Osteoblast (primary cell): ENCODE measurements at regions not wholly inside any gene's neighbourhood (a gene's known extent, or its start where the extent isn't known, plus 50 kb on each side); places are given as distances from the start of the nearest gene placed in this dataset.

Source experiments
- DNase-seq: peaks from one replicate; pipeline ENCODE4 v3.0.0; 2011; ENCODE audit warnings: low spot score, mixed read lengths; ENCODE audit not compliant: insufficient read length; ENCODE audit errors: missing footprints
- H2AFZ ChIP-seq: 2 replicates; pipeline ENCODE4 v1.6.0; 2011; ENCODE audit warnings: mild to moderate bottlenecking, low read length
- H3K27ac ChIP-seq: 2 replicates; pipeline ENCODE4 v1.5.1; 2011; ENCODE audit warnings: mild to moderate bottlenecking, low read depth, low read length, moderate library complexity
- H3K27me3 ChIP-seq: 2 replicates; pipeline ENCODE4 v1.6.0; 2012; ENCODE audit warnings: mild to moderate bottlenecking, control low read depth, inconsistent platforms, low read length, moderate library complexity; ENCODE audit not compliant: insufficient read depth
- H3K36me3 ChIP-seq: 2 replicates; pipeline ENCODE4 v1.5.1; 2011; ENCODE audit warnings: mild to moderate bottlenecking, low read length, control low read depth, moderate library complexity; ENCODE audit not compliant: insufficient read depth
- H3K4me1 ChIP-seq: 2 replicates; pipeline ENCODE4 v1.5.1; 2011; ENCODE audit warnings: mild to moderate bottlenecking, low read length, control low read depth, moderate library complexity; ENCODE audit not compliant: insufficient read depth
- H3K4me2 ChIP-seq: 2 replicates; pipeline ENCODE4 v1.6.0; 2011; ENCODE audit warnings: mild to moderate bottlenecking, low read length; ENCODE audit not compliant: insufficient read depth
- H3K4me3 ChIP-seq: fragments of 200-600 bp; sonication (generic); 3 replicates; pipeline ENCODE4 v1.5.1; 2012; ENCODE audit warnings: mild to moderate bottlenecking, low read length, inconsistent platforms; ENCODE audit not compliant: insufficient read depth
- H3K79me2 ChIP-seq: 2 replicates; pipeline ENCODE4 v1.6.0; 2012; ENCODE audit warnings: mild to moderate bottlenecking, low read length, control low read depth, inconsistent platforms; ENCODE audit not compliant: insufficient read depth
- H3K9me3 ChIP-seq: 2 replicates; pipeline ENCODE4 v1.5.1; 2011; ENCODE audit warnings: low read depth, low read length, control low read depth
- H4K20me1 ChIP-seq: 2 replicates; pipeline ENCODE4 v1.6.0; 2012; ENCODE audit warnings: mild to moderate bottlenecking, low read length, control low read depth; ENCODE audit not compliant: insufficient read depth
- CTCF ChIP-seq: IDR thresholded peaks from 2 replicates; pipeline ENCODE4 v1.5.1; 2011; ENCODE audit warnings: mild to moderate bottlenecking, low read depth, low read length, moderate library complexity; ENCODE audit errors: extremely low read depth

GRCh38 chr5:172524573-172525021 is 70.3 kb upstream of the SH3PXD2B start:
- DNase-seq: no peak
- no peaks in the 10 kb centered on the region for H3K4me1 ChIP-seq
- H3K36me3 ChIP-seq: no peaks in the 10 kb centered on the region
- H3K27ac ChIP-seq: no peak overlapping the region
- H3K4me3 ChIP-seq: no peak overlapping the region
- H3K9me3 ChIP-seq: no peaks in the 10 kb centered on the region
- H4K20me1 ChIP-seq: no peaks in the 10 kb centered on the region
- no peak overlapping the region for H2AFZ ChIP-seq
- TF ChIP-seq CTCF: no peak
- H3K27me3 ChIP-seq: peaks cover 23% of the 10 kb centered on the region
- H3K4me2 ChIP-seq: no peak overlapping the region
- no peaks in the 10 kb centered on the region for H3K79me2 ChIP-seq

GRCh38 chr5:172523146-172523745 is 68.9 kb upstream of the SH3PXD2B start:
- no peaks in the 10 kb centered on the region for H3K9me3 ChIP-seq
- H4K20me1 ChIP-seq: no peaks in the 10 kb centered on the region
- no peaks in the 10 kb centered on the region for H3K4me1 ChIP-seq
- H3K4me3 ChIP-seq: no peak overlapping the region
- no peak overlapping the region for H2AFZ ChIP-seq
- no peak overlapping the region for H3K4me2 ChIP-seq
- H3K79me2 ChIP-seq: no peaks in the 10 kb centered on the region
- no peak for TF ChIP-seq CTCF
- H3K27ac ChIP-seq: no peak overlapping the region
- peaks cover 29% of the 10 kb centered on the region for H3K27me3 ChIP-seq
- no peak for DNase-seq
- H3K36me3 ChIP-seq: no peaks in the 10 kb centered on the region

GRCh38 chr5:172521338-172521932 is 67.1 kb upstream of the SH3PXD2B start:
- H3K36me3 ChIP-seq: no peaks in the 10 kb centered on the region
- no peak overlapping the region for H3K27ac ChIP-seq
- H3K4me2 ChIP-seq: no peak overlapping the region
- DNase-seq: no peak
- no peak overlapping the region for H3K4me3 ChIP-seq
- H4K20me1 ChIP-seq: no peaks in the 10 kb centered on the region
- no peaks in the 10 kb centered on the region for H3K9me3 ChIP-seq
- no peak overlapping the region for H2AFZ ChIP-seq
- no peaks in the 10 kb centered on the region for H3K79me2 ChIP-seq
- H3K27me3 ChIP-seq: peaks cover 31% of the 10 kb centered on the region
- no peaks in the 10 kb centered on the region for H3K4me1 ChIP-seq
- no peak for TF ChIP-seq CTCF

GRCh38 chr5:172511952-172512351 is 57.6 kb upstream of the SH3PXD2B start:
- no peak for TF ChIP-seq CTCF

More at GRCh38 chr5:172511952-172512351, 57.6 kb upstream of the SH3PXD2B start:
- H3K4me2 ChIP-seq: no peak overlapping the region
- H3K9me3 ChIP-seq: no peaks in the 10 kb centered on the region
- no peak overlapping the region for H3K4me3 ChIP-seq
- no peak overlapping the region for H3K27ac ChIP-seq
- H4K20me1 ChIP-seq: no peaks in the 10 kb centered on the region
- no peaks in the 10 kb centered on the region for H3K4me1 ChIP-seq
- H3K36me3 ChIP-seq: no peaks in the 10 kb centered on the region
- H2AFZ ChIP-seq: no peak overlapping the region
- no peak for DNase-seq
- H3K27me3 ChIP-seq: peaks cover 29% of the 10 kb centered on the region
- H3K79me2 ChIP-seq: no peaks in the 10 kb centered on the region
